GM23338 (cell line): ENCODE measurements at regions not wholly inside any gene's neighbourhood (a gene's known extent, or its start where the extent isn't known, plus 50 kb on each side); places are given as distances from the start of the nearest gene placed in this dataset.

Experiments used
- ATAC-seq: fragments of 200-7000 bp; cut with Tn5 transposase; 3 replicates; pipeline ENCODE4 v1.9.1; 2020
- DNase-seq: peaks from one replicate; pipeline ENCODE4 v3.0.0-alpha.2; 2015; ENCODE audit warnings: low spot score
- H2AFZ ChIP-seq: fragments of 200-600 bp; sonication (generic); 2 replicates; pipeline ENCODE4 v1.8.0; 2016; ENCODE audit warnings: antibody characterized with exemption, mild to moderate bottlenecking, moderate library complexity
- H3F3A ChIP-seq: fragments of 200-600 bp; sonication (generic); replicated peaks from 2 replicates; pipeline ENCODE4 v1.8.0; 2017; ENCODE audit warnings: antibody characterized with exemption, mixed run types, low read depth
- H3K27ac ChIP-seq: fragments of 200-600 bp; sonication (generic); 2 replicates; pipeline ENCODE4 v1.6.1; 2016; ENCODE audit warnings: low read depth
- H3K27me3 ChIP-seq: fragments of 200-600 bp; sonication (generic); 2 replicates; pipeline ENCODE4 v1.8.0; 2016; ENCODE audit warnings: mild to moderate bottlenecking, mixed run types, moderate library complexity; ENCODE audit not compliant: insufficient read depth
- H3K36me3 ChIP-seq: fragments of 200-600 bp; sonication (generic); 2 replicates; pipeline ENCODE4 v1.8.0; 2016; ENCODE audit warnings: mild to moderate bottlenecking; ENCODE audit not compliant: insufficient read depth
- H3K4me1 ChIP-seq: fragments of 200-600 bp; sonication (generic); 2 replicates; pipeline ENCODE4 v1.8.0; 2016; ENCODE audit warnings: mild to moderate bottlenecking, moderate library complexity; ENCODE audit not compliant: insufficient read depth
- H3K4me2 ChIP-seq: fragments of 200-600 bp; sonication (generic); 2 replicates; pipeline ENCODE4 v1.7.1; 2017; ENCODE audit warnings: mixed run types
- H3K4me3 ChIP-seq: fragments of 200-600 bp; sonication (generic); 2 replicates; pipeline ENCODE4 v1.6.1; 2016; ENCODE audit warnings: mixed run types
- H3K79me2 ChIP-seq: fragments of 200-600 bp; sonication (generic); replicated peaks from 2 replicates; pipeline ENCODE4 v1.8.0; 2017; ENCODE audit warnings: mild to moderate bottlenecking; ENCODE audit not compliant: insufficient read depth
- H3K9me2 ChIP-seq: fragments of 200-600 bp; sonication (generic); 2 replicates; pipeline ENCODE4 v1.8.0; 2017; ENCODE audit not compliant: insufficient read depth
- H4K20me1 ChIP-seq: fragments of 200-600 bp; sonication (generic); replicated peaks from 2 replicates; pipeline ENCODE4 v1.8.0; 2017; ENCODE audit warnings: mild to moderate bottlenecking; ENCODE audit not compliant: insufficient read depth
- H3K27ac Mint-ChIP-seq: 2 replicates; pipeline ENCODE4 v1.8.0; 2020; ENCODE audit warnings: inconsistent platforms, mild to moderate bottlenecking, moderate library complexity, mixed read lengths
- H3K27me3 Mint-ChIP-seq: 3 replicates; pipeline ENCODE4 v1.8.0; 2022; ENCODE audit warnings: low read depth, mild to moderate bottlenecking, moderate library complexity, mixed read lengths, inconsistent platforms; ENCODE audit not compliant: insufficient read depth, poor library complexity
- H3K36me3 Mint-ChIP-seq: 3 replicates; pipeline ENCODE4 v1.8.0; 2021; ENCODE audit warnings: low read depth, mild to moderate bottlenecking, inconsistent platforms, moderate library complexity, mixed read lengths
- H3K4me1 Mint-ChIP-seq: 3 replicates; pipeline ENCODE4 v1.8.0; 2020; ENCODE audit warnings: mild to moderate bottlenecking, inconsistent platforms, mixed read lengths
- H3K4me3 Mint-ChIP-seq: 3 replicates; pipeline ENCODE4 v1.8.0; 2021; ENCODE audit warnings: moderate library complexity, mild to moderate bottlenecking, inconsistent platforms, mixed read lengths
- H3K9me3 Mint-ChIP-seq: 3 replicates; pipeline ENCODE4 v1.8.0; 2020; ENCODE audit warnings: moderate library complexity, mild to moderate bottlenecking, inconsistent platforms, mixed read lengths
- CREB1 ChIP-seq: fragments of 250-450 bp; sonication (Bioruptor Pico); IDR thresholded peaks from 2 replicates; pipeline ENCODE4 v1.5.0; 2020; ENCODE audit warnings: low read depth, mild to moderate bottlenecking, moderate library complexity
- CTCF ChIP-seq, 2 experiments: fragments of 200-600 bp in 1 of 2; sonication (generic) in 1 of 2; conservative IDR thresholded peaks; 2 replicates each; pipeline versions ENCODE4 v1.5.1 to v1.6.1; 2016 to 2017; ENCODE audit warnings: antibody characterized with exemption in 2 of 2, low read depth in 2 of 2, mild to moderate bottlenecking in 2 of 2, moderate library complexity in 1 of 2
- ETS1 ChIP-seq: IDR thresholded peaks from 2 replicates; pipeline ENCODE4 v1.6.1; 2016; ENCODE audit warnings: antibody characterized with exemption
- EZH2 ChIP-seq: fragments of 200-600 bp; sonication (generic); IDR thresholded peaks from one replicate; pipeline ENCODE4 v1.8.0; 2017; ENCODE audit warnings: antibody characterized with exemption, mild to moderate bottlenecking, low read depth; ENCODE audit not compliant: unreplicated experiment
- EZH2phosphoT487 ChIP-seq: fragments of 200-600 bp; sonication (generic); IDR thresholded peaks from one replicate; pipeline ENCODE4 v1.8.1; 2018; ENCODE audit warnings: antibody characterized with exemption; ENCODE audit not compliant: unreplicated experiment
- JUNB ChIP-seq: IDR thresholded peaks from one replicate; pipeline ENCODE4 v1.6.1; 2016; ENCODE audit warnings: antibody characterized with exemption; ENCODE audit not compliant: unreplicated experiment
- POLR2AphosphoS5 ChIP-seq: IDR thresholded peaks from 2 replicates; pipeline ENCODE4 v1.6.1; 2016; ENCODE audit warnings: antibody characterized with exemption, low read depth
- REST ChIP-seq: IDR thresholded peaks from one replicate; pipeline ENCODE4 v1.6.1; 2018; ENCODE audit warnings: antibody characterized with exemption; ENCODE audit not compliant: unreplicated experiment

GRCh38 chr4:145289403-145290076, 109.2 kb upstream of the OTUD4 start (continued):
- no peak for TF ChIP-seq CTCF (conservative IDR thresholded peaks at IDR 0.05; ENCODE audit: low read depth in 2 of 2)
- no peak for TF ChIP-seq CREB1 (CRISPR knock-in tag)
- no peak for TF ChIP-seq ETS1
- no peak for TF ChIP-seq POLR2AphosphoS5
- TF ChIP-seq REST: no peak
- TF ChIP-seq EZH2phosphoT487: no peak

- Histone ChIP-seq H3K4me3 (no peak overlapping the region), H3F3A (no peaks in the 10 kb centered on the region), H3K4me2 (no peak overlapping the region), H3K27ac (no peak overlapping the region), H3K79me2 (no peaks in the 10 kb centered on the region), H2AFZ (no peak overlapping the region), H3K9me2 (0 out of 2 replicates have a peak, but pooled peaks cover 4% of the 10 kb centered on the region), H3K27me3 (no peaks in the 10 kb centered on the region), H4K20me1 (no peaks in the 10 kb centered on the region), H3K36me3 (no peaks in the 10 kb centered on the region), H3K4me1 (no peaks in the 10 kb centered on the region)
- DNase-seq: no peak
- H3K27me3 Mint-ChIP-seq: no peaks in the 10 kb centered on the region
- no peak for ATAC-seq
- H3K9me3 Mint-ChIP-seq: no peaks in the 10 kb centered on the region; the same call in 2 of the 3 replicates
- no peaks in the 10 kb centered on the region for H3K36me3 Mint-ChIP-seq
- H3K4me3 Mint-ChIP-seq: no peak overlapping the region
- H3K27ac Mint-ChIP-seq: no peak overlapping the region
- H3K4me1 Mint-ChIP-seq: no peaks in the 10 kb centered on the region
- TF ChIP-seq CREB1 (CRISPR knock-in tag) (no peak), JUNB (no peak), CTCF (conservative IDR thresholded peaks at IDR 0.05; ENCODE audit: low read depth in 2 of 2) (no peak), EZH2 (no peak), ETS1 (no peak), REST (no peak)
These were observed 107.0 kb upstream of the OTUD4 start for GRCh38 chr4:145287351-145287750.
